Fibroblast of peridontal ligament (primary cell): ENCODE measurements at regions not wholly inside any gene's neighbourhood (a gene's known extent, or its start where the extent isn't known, plus 50 kb on each side); places are given as distances from the start of the nearest gene placed in this dataset.
"Not testable (repeated sequence)": the region's sequence is repeated elsewhere in the genome, so short reads cannot be mapped to it uniquely, and the experiment has no call there.

ENCODE experiments used
- DNase-seq: peaks from one replicate; pipeline ENCODE4 v3.0.0-alpha.2; 2010; ENCODE audit errors: extremely low read depth

- no peak for DNase-seq
Measured at GRCh38 chr2:10223932-10224720, 78.6 kb upstream of the HPCAL1 start.

DNA sequence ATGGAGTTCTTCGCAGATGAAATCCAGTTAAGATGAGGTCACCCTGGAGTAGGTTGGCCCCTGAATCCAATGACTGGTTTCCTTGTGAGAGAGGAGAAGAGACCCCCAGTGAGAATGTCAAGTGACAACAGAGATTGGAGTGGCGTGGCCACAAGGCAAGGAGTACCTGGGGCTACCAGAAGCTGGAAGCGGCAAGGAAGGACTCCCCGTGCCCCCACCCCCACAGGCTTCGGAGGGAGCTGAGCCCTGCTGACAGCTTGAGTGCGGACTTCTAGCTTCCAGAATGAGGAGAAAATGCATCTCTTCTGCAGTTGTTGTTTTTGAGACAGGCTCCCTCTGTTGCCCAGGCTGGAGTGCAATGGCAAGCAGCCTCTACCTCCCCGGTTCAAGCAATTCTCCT is 78.0 kb upstream of the HPCAL1 start:
- no peak for DNase-seq

DNA sequence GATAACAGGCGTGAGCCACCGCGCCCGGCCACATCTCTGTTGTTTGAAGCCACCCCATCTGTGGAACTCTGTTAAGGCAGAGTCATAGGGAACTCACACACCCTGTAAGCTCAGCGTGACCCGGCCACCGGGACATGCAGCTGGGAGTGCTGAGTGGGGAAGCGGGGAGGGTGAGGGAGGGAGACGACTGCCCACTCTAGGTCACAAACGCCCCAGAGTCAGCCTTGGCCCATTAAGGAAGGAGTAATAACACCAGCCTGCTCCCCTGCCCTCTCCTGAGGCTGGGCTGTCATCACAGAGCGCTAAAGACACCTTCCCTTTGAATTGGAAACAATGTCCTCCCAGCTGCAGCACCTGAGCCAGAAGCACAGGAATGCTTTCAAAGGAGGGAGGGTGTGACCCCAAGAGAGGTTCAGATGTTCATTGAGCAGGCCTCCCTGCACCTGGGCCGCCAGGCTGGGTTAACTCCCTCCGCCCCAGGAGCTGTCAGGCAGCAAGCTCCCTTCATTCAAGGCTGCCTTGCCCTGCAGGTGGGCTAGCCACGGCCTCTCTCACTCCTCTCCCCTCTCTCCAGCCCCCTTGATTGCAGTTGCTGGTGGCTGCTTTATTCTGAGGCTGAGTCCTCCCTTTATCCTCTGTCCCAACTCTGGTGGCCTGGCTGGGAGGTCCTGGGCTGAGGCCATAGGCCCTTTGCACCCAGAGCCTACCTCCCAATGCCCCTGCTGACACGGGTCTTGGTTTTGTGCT is 77.2 kb upstream of the HPCAL1 start:
- no peak for DNase-seq

GRCh38 chr2:10226038-10226724 is 76.5 kb upstream of the HPCAL1 start:
- DNase-seq: no peak

DNA sequence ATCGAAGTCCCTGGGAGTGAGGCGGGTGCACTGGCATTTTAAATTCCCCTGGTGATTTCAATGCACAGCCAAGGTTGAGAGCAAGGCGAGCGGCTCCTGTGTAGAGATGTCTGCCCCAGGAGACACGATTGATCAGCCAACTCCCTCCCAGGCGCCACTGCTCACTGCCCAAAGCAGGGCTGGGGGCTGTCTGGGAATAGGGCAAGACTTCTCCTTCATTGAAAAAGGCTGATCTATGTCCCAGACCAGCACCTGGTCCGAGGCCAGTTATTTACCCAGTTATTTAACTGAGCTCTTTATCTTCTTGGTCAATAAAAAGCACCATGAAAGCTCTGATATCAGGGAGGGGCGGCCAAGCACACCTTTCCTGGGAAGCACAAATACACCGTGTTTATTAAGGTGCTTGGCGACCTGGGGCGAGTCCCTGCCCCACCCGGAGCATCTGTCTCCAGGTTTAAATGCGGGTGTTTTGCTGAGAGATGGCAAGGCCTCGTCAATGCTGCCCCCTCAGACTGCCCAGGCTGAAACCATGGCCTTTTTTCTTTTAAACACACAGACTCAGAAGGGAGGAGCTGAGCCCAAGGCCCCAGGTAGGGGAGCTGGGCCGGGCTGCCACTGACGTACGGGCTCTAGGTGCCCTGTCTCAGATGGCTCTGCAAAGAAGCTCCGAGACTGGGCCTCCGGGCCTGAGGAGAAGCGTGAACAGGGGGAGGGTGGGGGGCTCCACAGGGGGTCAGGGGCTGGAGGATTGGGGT is 73.9 kb upstream of the HPCAL1 start:
- DNase-seq: no peak

- no peak for DNase-seq
Measured at GRCh38 chr2:10229462-10230099, 73.1 kb upstream of the HPCAL1 start.

DNA sequence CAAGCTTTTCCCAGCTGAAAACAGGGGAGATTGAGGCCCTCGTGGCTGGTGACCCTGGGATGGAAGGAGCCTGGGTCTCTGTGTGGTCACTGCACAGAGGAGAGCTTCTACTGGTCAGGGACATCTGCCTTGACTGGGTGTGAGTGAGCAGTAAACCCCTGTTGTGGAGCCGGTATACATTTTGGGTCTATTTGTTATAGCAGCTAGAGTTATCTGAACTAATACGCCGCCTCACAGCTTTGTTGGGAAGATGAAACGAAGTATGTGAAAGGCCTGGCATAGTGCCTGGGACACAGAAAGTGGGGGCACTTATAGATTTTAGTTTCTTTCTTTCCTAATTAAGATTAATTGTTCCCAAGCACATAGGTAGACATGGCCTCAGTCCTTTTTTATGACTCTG is 72.2 kb upstream of the HPCAL1 start:
- DNase-seq: no peak

GRCh38 chr2:10230921-10231320 is 71.8 kb upstream of the HPCAL1 start:
- not testable (repeated sequence) for DNase-seq

DNA sequence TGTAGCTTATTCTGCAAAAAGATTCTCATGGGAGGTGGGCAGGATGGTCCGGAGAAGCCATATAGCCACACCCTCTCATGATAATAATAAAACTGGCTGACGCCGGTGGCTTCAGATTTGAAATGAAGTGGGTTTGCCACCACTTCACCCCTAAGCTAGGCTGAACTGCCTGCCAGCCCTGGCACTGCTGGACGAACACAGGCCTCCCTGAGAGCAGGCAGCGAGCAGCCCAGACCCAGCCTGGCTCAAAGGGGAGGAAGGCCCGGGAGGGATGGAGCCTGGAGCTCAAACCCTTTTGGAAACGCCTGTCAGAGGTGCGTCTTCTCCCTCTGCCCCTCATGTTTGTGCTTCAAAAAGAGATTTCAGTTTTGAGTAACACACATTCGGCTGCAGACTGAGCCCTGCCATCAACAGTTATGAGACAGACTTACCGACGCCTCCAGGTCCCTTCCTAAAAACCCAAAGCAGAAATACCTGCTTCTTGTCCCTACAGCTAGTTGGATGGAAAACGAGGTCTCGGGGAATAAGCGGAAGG is 71.1 kb upstream of the HPCAL1 start:
- no peak for DNase-seq

GRCh38 chr2:10232096-10232815 is 70.4 kb upstream of the HPCAL1 start:
- no peak for DNase-seq

GRCh38 chr2:10233131-10234012 is 69.3 kb upstream of the HPCAL1 start:
- DNase-seq: no peak

DNA sequence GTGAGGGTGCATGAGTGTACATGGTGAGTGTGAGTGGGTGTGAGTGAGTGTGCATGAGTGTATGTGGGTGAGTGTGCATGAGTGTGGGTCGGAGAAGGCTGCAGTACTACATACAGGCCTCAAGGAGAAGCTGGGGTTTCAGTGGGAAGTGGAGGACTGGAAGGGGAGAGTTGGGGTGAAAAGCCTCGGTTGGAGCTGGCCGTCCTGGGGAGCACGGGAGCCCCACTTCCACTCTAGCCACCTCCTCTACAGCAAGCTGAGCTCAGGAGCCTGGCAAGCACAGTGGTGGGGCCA is 68.7 kb upstream of the HPCAL1 start:
- no peak for DNase-seq

- DNase-seq: no peak
Measured at GRCh38 chr2:10234409-10235094, 68.2 kb upstream of the HPCAL1 start.

DNA sequence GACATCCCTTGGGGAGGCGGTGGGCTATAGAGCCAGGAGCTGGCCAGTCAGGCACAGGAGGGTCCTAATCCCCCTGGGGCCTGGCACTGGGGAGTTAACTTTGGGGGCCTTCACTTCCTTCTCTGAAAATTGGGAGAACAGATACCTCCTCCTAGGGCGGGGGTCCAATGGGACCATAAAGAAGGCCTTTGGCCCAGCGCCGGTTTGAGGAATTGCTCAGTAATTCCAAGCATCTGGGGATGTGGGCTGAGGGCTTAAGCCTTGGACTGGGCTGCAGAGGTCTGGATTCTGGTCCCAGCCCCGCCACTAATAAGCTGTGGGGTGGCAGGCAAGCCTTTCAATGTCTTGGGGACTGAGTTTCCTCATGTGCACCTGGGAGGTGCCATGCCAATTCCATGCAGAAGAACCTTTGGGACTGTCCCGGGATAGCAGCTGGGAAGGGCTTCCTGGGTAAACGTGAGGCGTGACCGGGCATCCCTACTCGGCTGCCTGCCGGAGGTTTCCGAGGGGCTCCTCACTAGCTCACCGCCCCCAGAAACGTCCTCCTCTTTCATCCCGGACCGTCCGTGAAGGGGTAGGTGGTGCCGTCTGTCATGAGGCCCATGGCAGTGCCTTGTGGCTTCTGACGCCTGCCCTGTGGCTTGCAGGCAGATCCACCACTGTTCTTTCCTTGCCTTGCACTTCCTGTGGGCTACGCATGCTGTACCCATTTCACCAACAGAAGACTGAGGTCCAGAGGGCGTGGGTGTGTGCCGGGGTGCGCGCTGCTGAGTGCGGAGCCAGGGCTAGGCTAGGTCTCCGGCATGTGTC is 67.4 kb upstream of the HPCAL1 start:
- no peak for DNase-seq

- DNase-seq: no peak
Measured at GRCh38 chr2:10235909-10236550, 66.7 kb upstream of the HPCAL1 start.

DNA sequence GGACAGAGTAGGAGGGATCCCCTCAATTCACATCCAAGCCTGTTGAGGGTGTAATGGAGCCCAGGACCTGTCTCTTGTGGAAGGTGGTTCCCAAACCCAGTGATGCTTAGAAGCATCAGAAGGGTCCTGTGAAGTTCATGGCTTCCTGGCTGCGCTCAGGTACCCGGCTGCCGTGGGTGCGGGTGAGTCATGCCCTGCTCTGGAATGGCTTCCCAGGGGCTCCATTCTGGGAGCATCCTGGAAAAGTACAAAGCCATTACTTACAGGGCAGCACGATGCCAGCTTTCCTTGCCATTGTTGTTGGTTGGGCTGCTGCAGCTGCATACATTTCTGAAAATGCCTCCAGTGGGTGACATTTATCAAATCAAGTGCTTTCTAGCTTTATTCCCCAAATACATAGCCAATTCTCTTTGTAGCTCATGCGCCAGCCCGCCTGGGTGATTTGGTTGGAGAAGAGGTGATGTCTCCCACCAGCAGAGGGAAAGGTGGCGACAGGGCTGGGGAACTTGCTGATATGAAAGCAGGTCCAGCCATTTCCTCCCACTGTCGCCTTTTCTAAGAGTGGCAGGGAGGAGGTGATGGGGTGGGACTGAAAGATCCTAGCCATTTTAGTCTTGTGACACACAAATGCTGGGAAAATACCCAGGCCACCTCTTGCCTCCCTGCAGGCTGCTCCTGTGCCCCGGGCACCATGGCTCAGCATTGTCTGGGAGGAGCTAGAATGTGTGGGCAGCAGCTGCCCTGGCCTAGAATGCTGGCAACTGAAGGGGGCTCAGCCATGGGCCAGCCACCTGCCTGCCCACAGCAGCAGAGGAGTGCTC is 65.9 kb upstream of the HPCAL1 start:
- DNase-seq: no peak
